ENCODE measurements at regions not wholly inside any gene's neighbourhood (a gene's known extent, or its start where the extent isn't known, plus 50 kb on each side); places are given as distances from the start of the nearest gene placed in this dataset.

GRCh38 chrX:118250445-118250844, 95.5 kb upstream of the WDR44 start:
- DNase-seq = no peak
- Histone ChIP-seq H3K4me3 (no peak overlapping the region), H3K9me3 (ENCODE audit: control insufficient read depth in 4 of 4, insufficient read depth in 3 of 4, low read length in 3 of 4) (no peaks in the 10 kb centered on the region), H3K27me3 (ENCODE audit: control insufficient read depth in 3 of 3, insufficient read depth in 3 of 3, low read length in 2 of 3) (peaks cover 0 to 2% (median 0%) of the 10 kb centered on the region in 3 donors), H3K4me1 (ENCODE audit: control insufficient read depth in 5 of 5, insufficient read depth in 5 of 5, low read length in 5 of 5) (no peaks in the 10 kb centered on the region), H3K27ac (ENCODE audit: low read depth in 1 of 2, low read length in 1 of 2) (no peak overlapping the region), H3K9ac (ENCODE audit: insufficient read depth in 1 of 2, low read length in 2 of 2) (no peak overlapping the region), H3K36me3 (ENCODE audit: control insufficient read depth in 4 of 4, insufficient read depth in 4 of 4, low read length in 4 of 4) (no peaks in the 10 kb centered on the region)
- TF ChIP-seq, protein P1, sequence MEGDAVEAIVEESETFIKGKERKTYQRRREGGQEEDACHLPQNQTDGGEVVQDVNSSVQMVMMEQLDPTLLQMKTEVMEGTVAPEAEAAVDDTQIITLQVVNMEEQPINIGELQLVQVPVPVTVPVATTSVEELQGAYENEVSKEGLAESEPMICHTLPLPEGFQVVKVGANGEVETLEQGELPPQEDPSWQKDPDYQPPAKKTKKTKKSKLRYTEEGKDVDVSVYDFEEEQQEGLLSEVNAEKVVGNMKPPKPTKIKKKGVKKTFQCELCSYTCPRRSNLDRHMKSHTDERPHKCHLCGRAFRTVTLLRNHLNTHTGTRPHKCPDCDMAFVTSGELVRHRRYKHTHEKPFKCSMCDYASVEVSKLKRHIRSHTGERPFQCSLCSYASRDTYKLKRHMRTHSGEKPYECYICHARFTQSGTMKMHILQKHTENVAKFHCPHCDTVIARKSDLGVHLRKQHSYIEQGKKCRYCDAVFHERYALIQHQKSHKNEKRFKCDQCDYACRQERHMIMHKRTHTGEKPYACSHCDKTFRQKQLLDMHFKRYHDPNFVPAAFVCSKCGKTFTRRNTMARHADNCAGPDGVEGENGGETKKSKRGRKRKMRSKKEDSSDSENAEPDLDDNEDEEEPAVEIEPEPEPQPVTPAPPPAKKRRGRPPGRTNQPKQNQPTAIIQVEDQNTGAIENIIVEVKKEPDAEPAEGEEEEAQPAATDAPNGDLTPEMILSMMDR (IDR thresholded peaks at IDR 0.05; ENCODE audit: control extremely low read depth, extremely low read depth) = no peak
- no peak for ATAC-seq (ENCODE audit: insufficient read depth, low FRiP score)
- 88 to 92% methylated on average over 1 of the region's 1 CpG for WGBS, 2 donors

DNA sequence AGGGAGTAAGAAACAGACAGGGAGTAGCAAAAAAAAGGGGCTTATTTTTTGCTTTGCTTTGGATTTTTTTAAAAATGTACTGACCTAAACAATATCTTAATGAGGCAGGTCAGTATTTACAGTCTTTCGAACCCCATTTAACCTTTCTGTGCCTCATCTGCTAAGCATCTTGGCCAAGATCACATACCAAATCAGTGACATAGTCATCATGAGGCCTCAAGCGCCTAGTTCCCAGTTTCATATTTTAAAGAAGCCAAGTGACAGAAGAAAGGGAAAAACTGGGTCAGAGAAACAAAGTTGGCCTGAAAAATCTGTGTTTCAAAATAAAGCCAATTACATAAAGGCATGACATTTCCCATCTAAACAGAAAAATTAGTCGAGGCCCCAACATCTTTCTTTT, 94.6 kb upstream of the WDR44 start:
- no peak for DNase-seq
- Histone ChIP-seq H3K9me3 (ENCODE audit: control insufficient read depth in 4 of 4, insufficient read depth in 3 of 4, low read length in 3 of 4) (no peaks in the 10 kb centered on the region), H3K36me3 (ENCODE audit: control insufficient read depth in 4 of 4, insufficient read depth in 4 of 4, low read length in 4 of 4) (no peaks in the 10 kb centered on the region), H3K4me1 (ENCODE audit: control insufficient read depth in 5 of 5, insufficient read depth in 5 of 5, low read length in 5 of 5) (no peaks in the 10 kb centered on the region), H3K27ac (ENCODE audit: low read depth in 1 of 2, low read length in 1 of 2) (no peak overlapping the region), H3K27me3 (ENCODE audit: control insufficient read depth in 3 of 3, insufficient read depth in 3 of 3, low read length in 2 of 3) (peaks cover 0 to 3% (median 0%) of the 10 kb centered on the region in 3 donors), H3K9ac (ENCODE audit: insufficient read depth in 1 of 2, low read length in 2 of 2) (no peak overlapping the region), H3K4me3 (no peak overlapping the region)
- TF ChIP-seq, protein P1 (IDR thresholded peaks at IDR 0.05; ENCODE audit: control extremely low read depth, extremely low read depth) = no peak
- 64 to 81% methylated on average over 3 of the region's 3 CpGs for WGBS, 2 donors
- peak; percentile 34 for ATAC-seq (ENCODE audit: insufficient read depth, low FRiP score)

DNA sequence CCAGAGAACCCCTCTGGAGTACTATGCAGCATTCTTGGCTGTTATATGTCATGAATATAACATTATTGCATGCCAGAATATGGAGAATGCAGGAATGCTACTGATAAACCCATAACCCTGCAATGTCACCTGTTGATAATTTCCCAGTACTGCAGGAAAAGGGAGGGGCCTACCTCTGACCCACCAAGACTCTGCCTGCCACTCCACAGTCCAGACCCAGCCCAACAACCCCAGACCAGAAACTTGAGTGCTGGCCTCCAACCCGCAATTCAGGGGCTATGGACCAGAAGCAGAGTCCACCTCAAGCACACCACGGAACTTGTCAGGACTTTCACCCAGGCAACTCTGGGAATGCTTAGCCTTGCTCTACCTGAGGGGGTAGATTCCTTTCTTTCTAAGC, 92.9 kb upstream of the WDR44 start:
- DNase-seq (no peak), ATAC-seq (ENCODE audit: insufficient read depth, low FRiP score) (no peak)
- 90 to 91% methylated on average over 2 of the region's 2 CpGs for WGBS, 2 donors
- no peaks in the 10 kb centered on the region for H3K4me1 ChIP-seq (ENCODE audit: control insufficient read depth in 5 of 5, insufficient read depth in 5 of 5, low read length in 5 of 5)
- peaks cover 0 to 7% (median 0%) of the 10 kb centered on the region in 3 donors for H3K27me3 ChIP-seq (ENCODE audit: control insufficient read depth in 3 of 3, insufficient read depth in 3 of 3, low read length in 2 of 3)
- no peak overlapping the region for H3K27ac ChIP-seq (ENCODE audit: low read depth in 1 of 2, low read length in 1 of 2)
- H3K9ac ChIP-seq (ENCODE audit: insufficient read depth in 1 of 2, low read length in 2 of 2) = no peak overlapping the region
- TF ChIP-seq, protein P1 (IDR thresholded peaks at IDR 0.05; ENCODE audit: control extremely low read depth, extremely low read depth) = no peak
- no peaks in the 10 kb centered on the region for H3K9me3 ChIP-seq (ENCODE audit: control insufficient read depth in 4 of 4, insufficient read depth in 3 of 4, low read length in 3 of 4)
- no peaks in the 10 kb centered on the region for H3K36me3 ChIP-seq (ENCODE audit: control insufficient read depth in 4 of 4, insufficient read depth in 4 of 4, low read length in 4 of 4)
- H3K4me3 ChIP-seq = no peak overlapping the region

DNA sequence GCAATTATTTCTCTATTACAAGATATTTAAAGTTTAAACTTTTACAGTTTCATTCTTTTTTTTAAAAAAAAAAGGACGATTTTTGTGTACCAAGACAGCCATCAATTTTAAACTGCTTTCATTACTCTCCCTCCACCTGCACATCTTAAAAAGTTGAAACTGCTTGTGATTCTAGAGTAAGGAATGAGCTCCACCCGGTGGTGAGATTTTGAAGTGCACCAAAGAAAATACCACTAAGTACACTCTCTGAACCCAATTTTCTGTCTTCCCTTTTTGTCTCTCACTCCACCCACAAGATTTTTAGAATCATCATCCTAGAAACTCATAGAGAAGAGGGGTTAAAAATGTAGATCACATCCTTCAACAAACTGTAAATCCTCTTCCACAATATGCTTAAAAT, 91.3 kb upstream of the WDR44 start:
- 0% methylated on average over 2 of the region's 2 CpGs for WGBS, 2 donors
- DNase-seq = peak; percentile 38 to 70 (median 44)
- Histone ChIP-seq H3K9me3 (ENCODE audit: control insufficient read depth in 4 of 4, insufficient read depth in 3 of 4, low read length in 3 of 4) (no peaks in the 10 kb centered on the region), H3K4me3 (no peak overlapping the region), H3K27ac (ENCODE audit: low read depth in 1 of 2, low read length in 1 of 2) (no peak overlapping the region), H3K36me3 (ENCODE audit: control insufficient read depth in 4 of 4, insufficient read depth in 4 of 4, low read length in 4 of 4) (no peaks in the 10 kb centered on the region), H3K9ac (ENCODE audit: insufficient read depth in 1 of 2, low read length in 2 of 2) (no peak overlapping the region), H3K4me1 (ENCODE audit: control insufficient read depth in 5 of 5, insufficient read depth in 5 of 5, low read length in 5 of 5) (no peaks in the 10 kb centered on the region), H3K27me3 (ENCODE audit: control insufficient read depth in 3 of 3, insufficient read depth in 3 of 3, low read length in 2 of 3) (peaks cover 0 to 5% (median 0%) of the 10 kb centered on the region in 3 donors)
- ATAC-seq (ENCODE audit: insufficient read depth, low FRiP score) = no peak
- TF ChIP-seq, protein P1 (IDR thresholded peaks at IDR 0.05; ENCODE audit: control extremely low read depth, extremely low read depth) = peak; percentile 25

Measured in lung (tissue), 11 donors.